ENCODE measurements at regions not wholly inside any gene's neighbourhood (a gene's known extent, or its start where the extent isn't known, plus 50 kb on each side); places are given as distances from the start of the nearest gene placed in this dataset.
"Not testable (repeated sequence)": the region's sequence is repeated elsewhere in the genome, so short reads cannot be mapped to it uniquely, and the experiment has no call there.

- no peak for DNase-seq (ENCODE audit: low read depth in 2 of 2)
Observed at GRCh38 chr13:88717946-88718345, 1046.8 kb downstream of the SLITRK5 start.

GRCh38 chr13:88718781-88719180, 1047.6 kb downstream of the SLITRK5 start:
- DNase-seq (ENCODE audit: low read depth in 2 of 2): no peak

- DNase-seq (ENCODE audit: low read depth in 2 of 2): no peak
Observed at GRCh38 chr13:88726075-88726474, 1054.9 kb downstream of the SLITRK5 start.

- DNase-seq (ENCODE audit: low read depth in 2 of 2): not testable (repeated sequence)
Observed at GRCh38 chr13:88727236-88727635, 1056.1 kb downstream of the SLITRK5 start.

GRCh38 chr13:88729605-88730004, 1058.4 kb downstream of the SLITRK5 start:
- no peak for DNase-seq (ENCODE audit: low read depth in 2 of 2)

GRCh38 chr13:88736026-88736425, 1064.9 kb downstream of the SLITRK5 start:
- DNase-seq (ENCODE audit: low read depth in 2 of 2): no peak

GRCh38 chr13:88739195-88739594, 1068.0 kb downstream of the SLITRK5 start:
- DNase-seq (ENCODE audit: low read depth in 2 of 2): no peak

- no peak for DNase-seq (ENCODE audit: low read depth in 2 of 2)
Observed at GRCh38 chr13:88744289-88744688, 1073.1 kb downstream of the SLITRK5 start.

GRCh38 chr13:88745011-88745410, 1073.8 kb downstream of the SLITRK5 start:
- DNase-seq (ENCODE audit: low read depth in 2 of 2): no peak

GRCh38 chr13:88752041-88752440, 1080.9 kb downstream of the SLITRK5 start:
- DNase-seq (ENCODE audit: low read depth in 2 of 2): no peak

- DNase-seq (ENCODE audit: low read depth in 2 of 2): no peak
Observed at GRCh38 chr13:88754141-88754540, 1083.0 kb downstream of the SLITRK5 start.

- no peak for DNase-seq (ENCODE audit: low read depth in 2 of 2)
Observed at GRCh38 chr13:88761145-88761544, 1090.0 kb downstream of the SLITRK5 start.

GRCh38 chr13:88764103-88764502, 1092.9 kb downstream of the SLITRK5 start:
- no peak for DNase-seq (ENCODE audit: low read depth in 2 of 2)

- DNase-seq (ENCODE audit: low read depth in 2 of 2): no peak
Observed at GRCh38 chr13:88800505-88800904, 1129.3 kb downstream of the SLITRK5 start.

GRCh38 chr13:88801361-88801760, 1130.2 kb downstream of the SLITRK5 start:
- DNase-seq (ENCODE audit: low read depth in 2 of 2): no peak

GRCh38 chr13:88802886-88803285, 1131.7 kb downstream of the SLITRK5 start:
- no peak for DNase-seq (ENCODE audit: low read depth in 2 of 2)

- no peak for DNase-seq (ENCODE audit: low read depth in 2 of 2)
Observed at GRCh38 chr13:88806438-88806837, 1135.3 kb downstream of the SLITRK5 start.

GRCh38 chr13:88817560-88817959, 1146.4 kb downstream of the SLITRK5 start:
- DNase-seq (ENCODE audit: low read depth in 2 of 2): no peak

- no peak for DNase-seq (ENCODE audit: low read depth in 2 of 2)
Observed at GRCh38 chr13:88823114-88823513, 1151.9 kb downstream of the SLITRK5 start.

- no peak for DNase-seq (ENCODE audit: low read depth in 2 of 2)
Observed at GRCh38 chr13:88824218-88824617, 1153.0 kb downstream of the SLITRK5 start.

- no peak for DNase-seq (ENCODE audit: low read depth in 2 of 2)
Observed at GRCh38 chr13:88840085-88840484, 1168.9 kb downstream of the SLITRK5 start.

GRCh38 chr13:88852293-88852692, 1181.1 kb downstream of the SLITRK5 start:
- DNase-seq (ENCODE audit: low read depth in 2 of 2): not testable (repeated sequence)

GRCh38 chr13:88857256-88857655, 1186.1 kb downstream of the SLITRK5 start:
- DNase-seq (ENCODE audit: low read depth in 2 of 2): no peak

GRCh38 chr13:88862095-88862620, 1191.0 kb downstream of the SLITRK5 start:
- no peak for DNase-seq (ENCODE audit: low read depth in 2 of 2)

Measured in stimulated activated CD4-positive, alpha-beta T cell treated with anti-CD3 and anti-CD28 coated beads, Interleukin-12 subunit alpha, Interleukin-12 subunit beta, amount 100 ng/mL, for 24 hours (primary cell).